ENCODE measurements at regions not wholly inside any gene's neighbourhood (a gene's known extent, or its start where the extent isn't known, plus 50 kb on each side); places are given as distances from the start of the nearest gene placed in this dataset.

- no peak for TF ChIP-seq POLR2AphosphoS5 (IDR thresholded peaks at IDR 0.05; ENCODE audit: insufficient read depth, low read depth, low read length)
- TF ChIP-seq JUN (IDR thresholded peaks at IDR 0.05; ENCODE audit: borderline replicate concordance, insufficient read depth, insufficient read length, low read depth) = no peak
Measured at GRCh38 chr9:14515049-14515448, 178.2 kb downstream of the ZDHHC21 start.
